ENCODE measurements at regions not wholly inside any gene's neighbourhood (a gene's known extent, or its start where the extent isn't known, plus 50 kb on each side); places are given as distances from the start of the nearest gene placed in this dataset.

- ATAC-seq (ENCODE audit: insufficient number of reproducible peaks, low FRiP score, low read depth) (no peak), DNase-seq (ENCODE audit: low spot score) (no peak)
- Histone ChIP-seq H3K27ac (no peak overlapping the region), H3K9me3 (no peaks in the 10 kb centered on the region), H3K36me3 (no peaks in the 10 kb centered on the region), H3K27me3 (replicated peaks; ENCODE audit: insufficient read depth) (no peaks in the 10 kb centered on the region), H3K4me1 (ENCODE audit: control insufficient read depth in 1 of 2, low read depth in 2 of 2) (no peaks in the 10 kb centered on the region), H3K4me3 (no peak overlapping the region)
- no peak for TF ChIP-seq CTCF (IDR thresholded peaks at IDR 0.05)
Observed at GRCh38 chr17:55654022-55654421, 68.6 kb downstream of the TMEM100 start.

- no peaks in the 10 kb centered on the region for H3K36me3 ChIP-seq
- TF ChIP-seq CTCF (IDR thresholded peaks at IDR 0.05): no peak
- DNase-seq (ENCODE audit: low spot score) (no peak), ATAC-seq (ENCODE audit: insufficient number of reproducible peaks, low FRiP score, low read depth) (no peak)
- no peak overlapping the region for H3K4me3 ChIP-seq
- H3K27ac ChIP-seq: no peak overlapping the region
- H3K4me1 ChIP-seq (ENCODE audit: control insufficient read depth in 1 of 2, low read depth in 2 of 2): no peaks in the 10 kb centered on the region
- H3K27me3 ChIP-seq (replicated peaks; ENCODE audit: insufficient read depth): no peaks in the 10 kb centered on the region
- H3K9me3 ChIP-seq: no peaks in the 10 kb centered on the region
Observed at GRCh38 chr17:55652825-55653224, 69.8 kb downstream of the TMEM100 start.

- H3K4me1 ChIP-seq (ENCODE audit: control insufficient read depth in 1 of 2, low read depth in 2 of 2): no peaks in the 10 kb centered on the region
- H3K27me3 ChIP-seq (replicated peaks; ENCODE audit: insufficient read depth): no peaks in the 10 kb centered on the region
- no peak overlapping the region for H3K4me3 ChIP-seq
- DNase-seq (ENCODE audit: low spot score): no peak
- no peak overlapping the region for H3K27ac ChIP-seq
- no peak for TF ChIP-seq CTCF (IDR thresholded peaks at IDR 0.05)
- H3K9me3 ChIP-seq: no peaks in the 10 kb centered on the region
- no peaks in the 10 kb centered on the region for H3K36me3 ChIP-seq
- no peak for ATAC-seq (ENCODE audit: insufficient number of reproducible peaks, low FRiP score, low read depth)
Observed at GRCh38 chr17:55652114-55652823, 70.4 kb downstream of the TMEM100 start.

- no peaks in the 10 kb centered on the region for H3K9me3 ChIP-seq
- no peak overlapping the region for H3K4me3 ChIP-seq
- no peak overlapping the region for H3K27ac ChIP-seq
- no peaks in the 10 kb centered on the region for H3K36me3 ChIP-seq
- DNase-seq (ENCODE audit: low spot score) (no peak), ATAC-seq (ENCODE audit: insufficient number of reproducible peaks, low FRiP score, low read depth) (no peak)
- no peaks in the 10 kb centered on the region for H3K4me1 ChIP-seq (ENCODE audit: control insufficient read depth in 1 of 2, low read depth in 2 of 2)
- TF ChIP-seq CTCF (IDR thresholded peaks at IDR 0.05): no peak
- no peaks in the 10 kb centered on the region for H3K27me3 ChIP-seq (replicated peaks; ENCODE audit: insufficient read depth)
Observed at GRCh38 chr17:55649957-55650597, 72.6 kb downstream of the TMEM100 start.

- H3K9me3 ChIP-seq: no peaks in the 10 kb centered on the region
- no peak overlapping the region for H3K4me3 ChIP-seq
- ATAC-seq (ENCODE audit: insufficient number of reproducible peaks, low FRiP score, low read depth) (no peak), DNase-seq (ENCODE audit: low spot score) (no peak)
- no peaks in the 10 kb centered on the region for H3K4me1 ChIP-seq (ENCODE audit: control insufficient read depth in 1 of 2, low read depth in 2 of 2)
- H3K27ac ChIP-seq: no peak overlapping the region
- no peaks in the 10 kb centered on the region for H3K27me3 ChIP-seq (replicated peaks; ENCODE audit: insufficient read depth)
- H3K36me3 ChIP-seq: no peaks in the 10 kb centered on the region
- TF ChIP-seq CTCF (IDR thresholded peaks at IDR 0.05): no peak
Observed at GRCh38 chr17:55648086-55648485, 74.6 kb downstream of the TMEM100 start.
